Vagina (tissue), 2 donors: ENCODE measurements at regions not wholly inside any gene's neighbourhood (a gene's known extent, or its start where the extent isn't known, plus 50 kb on each side); places are given as distances from the start of the nearest gene placed in this dataset.

Experiments used
- DNase-seq, 2 donors: peaks; one replicate each; pipeline ENCODE4 v3.0.0-alpha.2; 2017; ENCODE audit errors: extremely low spot score in 2 of 2
- H3K27ac ChIP-seq: fragments of 200-600 bp; sonication (generic); one replicate; pipeline ENCODE4 v1.5.1; 2019
- H3K27me3 ChIP-seq: fragments of 200-600 bp; sonication (generic); one replicate; pipeline ENCODE4 v1.5.1; 2019
- H3K36me3 ChIP-seq, 2 donors: fragments of 200-600 bp; sonication (generic); one replicate each; pipeline ENCODE4 v1.5.1; 2017 to 2019
- H3K4me1 ChIP-seq: fragments of 200-600 bp; sonication (generic); one replicate; pipeline ENCODE4 v1.5.1; 2019
- H3K4me3 ChIP-seq, 2 donors: fragments of 200-600 bp; sonication (generic); 1 replicate in 1 of 2; 2 replicates in 1 of 2; pipeline ENCODE4 v1.5.1; 2016 to 2019
- H3K9me3 ChIP-seq: fragments of 200-600 bp; sonication (generic); one replicate; pipeline ENCODE4 v1.5.1; 2019
- POLR2A ChIP-seq, 2 donors: fragments of 450-650 bp; IDR thresholded peaks; one replicate each; pipeline ENCODE4 v1.6.1; 2017; ENCODE audit warnings: antibody characterized with exemption in 2 of 2, mild to moderate bottlenecking in 2 of 2, moderate library complexity in 2 of 2
- POLR2AphosphoS5 ChIP-seq, 2 donors: sonication (generic); formaldehyde crosslinking; IDR thresholded peaks; one replicate each; pipeline ENCODE4 v1.9.0; 2017; ENCODE audit warnings: antibody characterized with exemption in 2 of 2, mild to moderate bottlenecking in 2 of 2, low read depth in 1 of 2; ENCODE audit not compliant: insufficient read depth in 1 of 2
- intact Hi-C: fragments of 100-400 bp; cut with DNase I; formaldehyde crosslinking; loops from one replicate; pipeline ENCODE4 v1.15.1; 2023
- TF ChIP-seq, protein P1 (sequence below), 3 experiments: fragments of 450-650 bp in 2 of 3; fragments of 200-600 bp in 1 of 3; sonication (generic) in 1 of 3; IDR thresholded peaks; one replicate each; pipeline ENCODE4 v1.5.1; 2017 to 2019; ENCODE audit warnings: antibody characterized with exemption in 3 of 3, mild to moderate bottlenecking in 2 of 3, moderate library complexity in 2 of 3

DNA sequence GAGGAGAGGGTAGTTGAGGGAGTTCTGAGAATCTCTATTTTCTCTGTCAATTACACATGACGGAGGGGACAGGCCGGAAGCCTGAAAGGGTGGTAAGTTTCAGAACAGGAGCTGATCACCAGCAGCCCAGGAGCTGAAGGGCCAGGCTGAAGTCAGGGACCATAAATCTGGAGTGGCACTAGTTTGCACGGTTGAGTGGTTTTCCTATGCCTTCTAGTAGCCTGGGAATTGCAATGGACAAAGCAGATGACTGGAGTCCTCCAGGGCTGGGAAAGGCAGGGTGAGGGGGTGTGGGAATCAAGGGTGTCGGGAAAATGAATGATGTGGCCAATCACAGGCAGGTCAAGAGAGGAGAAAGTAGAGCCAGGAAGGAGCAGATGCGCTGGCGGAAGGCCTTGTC lies 72.5 kb downstream of the MAGEF1 start:
- Histone ChIP-seq H3K4me3 (no peak overlapping the region), H3K27ac (no peak overlapping the region), H3K36me3 (no peaks in the 10 kb centered on the region), H3K9me3 (no peaks in the 10 kb centered on the region), H3K27me3 (no peaks in the 10 kb centered on the region), H3K4me1 (peaks cover 13% of the 10 kb centered on the region)
- intact Hi-C loops = no loop called here
- no peak for DNase-seq
- TF ChIP-seq POLR2AphosphoS5 (IDR thresholded peaks at IDR 0.05; ENCODE audit: insufficient read depth in 1 of 2, low read depth in 1 of 2) (no peak), POLR2A (IDR thresholded peaks at IDR 0.05) (no peak)
- TF ChIP-seq, protein P1, sequence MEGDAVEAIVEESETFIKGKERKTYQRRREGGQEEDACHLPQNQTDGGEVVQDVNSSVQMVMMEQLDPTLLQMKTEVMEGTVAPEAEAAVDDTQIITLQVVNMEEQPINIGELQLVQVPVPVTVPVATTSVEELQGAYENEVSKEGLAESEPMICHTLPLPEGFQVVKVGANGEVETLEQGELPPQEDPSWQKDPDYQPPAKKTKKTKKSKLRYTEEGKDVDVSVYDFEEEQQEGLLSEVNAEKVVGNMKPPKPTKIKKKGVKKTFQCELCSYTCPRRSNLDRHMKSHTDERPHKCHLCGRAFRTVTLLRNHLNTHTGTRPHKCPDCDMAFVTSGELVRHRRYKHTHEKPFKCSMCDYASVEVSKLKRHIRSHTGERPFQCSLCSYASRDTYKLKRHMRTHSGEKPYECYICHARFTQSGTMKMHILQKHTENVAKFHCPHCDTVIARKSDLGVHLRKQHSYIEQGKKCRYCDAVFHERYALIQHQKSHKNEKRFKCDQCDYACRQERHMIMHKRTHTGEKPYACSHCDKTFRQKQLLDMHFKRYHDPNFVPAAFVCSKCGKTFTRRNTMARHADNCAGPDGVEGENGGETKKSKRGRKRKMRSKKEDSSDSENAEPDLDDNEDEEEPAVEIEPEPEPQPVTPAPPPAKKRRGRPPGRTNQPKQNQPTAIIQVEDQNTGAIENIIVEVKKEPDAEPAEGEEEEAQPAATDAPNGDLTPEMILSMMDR (IDR thresholded peaks at IDR 0.05) = no peak

DNA sequence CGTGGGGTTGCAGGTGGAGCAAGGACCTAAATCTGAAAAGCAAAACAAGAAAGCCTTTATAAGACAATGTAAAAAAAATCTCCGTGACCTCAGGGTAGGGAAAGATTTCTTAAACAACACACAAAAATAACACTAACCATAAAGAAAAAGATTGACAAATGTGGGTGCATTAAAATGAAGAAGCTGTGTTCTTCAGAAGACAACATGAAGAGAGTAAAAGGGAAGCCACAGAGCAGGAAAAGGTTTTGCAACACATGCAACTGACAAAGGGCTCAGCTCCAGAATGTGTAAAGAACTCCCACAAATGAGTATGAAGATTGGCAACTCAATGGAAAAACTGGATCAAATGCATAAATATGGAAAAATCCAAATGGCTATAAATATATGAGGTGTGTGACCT lies 74.2 kb downstream of the MAGEF1 start:
- no peak overlapping the region for H3K27ac ChIP-seq
- TF ChIP-seq, protein P1 (IDR thresholded peaks at IDR 0.05) = no peak
- no peak for TF ChIP-seq POLR2A (IDR thresholded peaks at IDR 0.05)
- no peak for TF ChIP-seq POLR2AphosphoS5 (IDR thresholded peaks at IDR 0.05; ENCODE audit: insufficient read depth in 1 of 2, low read depth in 1 of 2)
- intact Hi-C loops = no loop called here

DNA sequence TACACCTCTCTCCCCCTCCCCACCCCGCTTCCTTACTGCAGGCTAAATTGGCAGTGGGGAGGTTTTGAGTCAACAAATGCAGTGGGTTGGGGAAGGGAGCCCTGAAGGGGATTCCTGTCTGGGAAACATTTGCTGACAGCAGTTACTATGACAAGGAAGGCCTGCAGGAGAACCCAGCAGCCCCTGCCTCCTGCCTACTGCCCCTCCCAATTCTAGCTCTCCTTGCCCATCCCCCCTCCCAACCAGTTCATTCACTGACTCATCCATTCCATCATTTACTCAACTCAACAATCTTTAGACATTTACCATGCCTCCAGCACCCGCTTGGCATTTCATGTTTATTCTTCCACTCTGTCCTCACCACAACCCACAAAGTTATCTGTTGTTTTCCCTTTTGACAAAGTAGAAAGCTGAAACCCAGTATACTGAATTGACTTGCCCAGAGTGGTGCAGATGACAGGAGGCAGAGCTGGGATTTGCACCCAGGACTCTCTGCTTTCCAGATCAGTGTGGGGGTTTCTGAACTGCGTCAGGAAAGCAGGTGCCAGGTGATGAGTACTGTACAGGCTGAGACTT lies 75.0 kb downstream of the MAGEF1 start:
- no peaks in the 10 kb centered on the region for H3K27me3 ChIP-seq
- H3K9me3 ChIP-seq = no peaks in the 10 kb centered on the region
- no peak for DNase-seq
- H3K4me1 ChIP-seq = peaks cover 13% of the 10 kb centered on the region
- no peaks in the 10 kb centered on the region for H3K36me3 ChIP-seq
- TF ChIP-seq POLR2A (IDR thresholded peaks at IDR 0.05) (no peak), POLR2AphosphoS5 (IDR thresholded peaks at IDR 0.05; ENCODE audit: insufficient read depth in 1 of 2, low read depth in 1 of 2) (no peak)
- TF ChIP-seq, protein P1 (IDR thresholded peaks at IDR 0.05) = no peak
- intact Hi-C loops = no loop called here
- H3K27ac ChIP-seq = no peak overlapping the region
- H3K4me3 ChIP-seq = no peak overlapping the region

More for the DNA sequence above, 74.2 kb downstream of the MAGEF1 start:
- no peaks in the 10 kb centered on the region for H3K36me3 ChIP-seq
- DNase-seq = no peak
- H3K27me3 ChIP-seq = no peaks in the 10 kb centered on the region
- peaks cover 13% of the 10 kb centered on the region for H3K4me1 ChIP-seq
- no peak overlapping the region for H3K4me3 ChIP-seq
- H3K9me3 ChIP-seq = no peaks in the 10 kb centered on the region

DNA sequence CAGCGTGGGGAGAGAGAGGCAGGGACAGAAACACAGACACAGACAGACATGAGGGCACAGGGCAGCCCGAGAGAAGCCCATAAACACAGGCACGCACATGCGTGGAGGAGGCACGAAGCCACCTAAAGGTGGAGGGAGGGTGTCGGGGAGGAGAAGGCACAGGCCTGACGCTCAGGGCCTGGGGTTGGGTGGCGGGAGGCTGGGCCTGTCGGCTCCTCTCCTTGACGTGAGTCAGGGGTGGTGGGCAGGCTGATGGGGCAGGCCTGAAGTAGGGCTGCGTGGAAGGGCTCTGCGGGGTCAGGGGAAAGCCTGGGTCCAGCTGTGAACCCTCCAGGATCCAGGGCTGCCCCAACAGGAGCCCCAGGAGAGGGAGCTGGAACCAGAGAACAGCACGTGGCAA lies 74.2 kb downstream of the EPHB3 start:
- no peaks in the 10 kb centered on the region for H3K36me3 ChIP-seq
- H3K9me3 ChIP-seq = no peaks in the 10 kb centered on the region
- DNase-seq = no peak
- no peak overlapping the region for H3K4me3 ChIP-seq
- TF ChIP-seq, protein P1 (IDR thresholded peaks at IDR 0.05) = no peak
- TF ChIP-seq POLR2A (IDR thresholded peaks at IDR 0.05) (no peak), POLR2AphosphoS5 (IDR thresholded peaks at IDR 0.05; ENCODE audit: insufficient read depth in 1 of 2, low read depth in 1 of 2) (no peak)
- H3K27ac ChIP-seq = no peak overlapping the region
- no peaks in the 10 kb centered on the region for H3K27me3 ChIP-seq
- intact Hi-C loops = no loop called here
- H3K4me1 ChIP-seq = peaks cover 13% of the 10 kb centered on the region

DNA sequence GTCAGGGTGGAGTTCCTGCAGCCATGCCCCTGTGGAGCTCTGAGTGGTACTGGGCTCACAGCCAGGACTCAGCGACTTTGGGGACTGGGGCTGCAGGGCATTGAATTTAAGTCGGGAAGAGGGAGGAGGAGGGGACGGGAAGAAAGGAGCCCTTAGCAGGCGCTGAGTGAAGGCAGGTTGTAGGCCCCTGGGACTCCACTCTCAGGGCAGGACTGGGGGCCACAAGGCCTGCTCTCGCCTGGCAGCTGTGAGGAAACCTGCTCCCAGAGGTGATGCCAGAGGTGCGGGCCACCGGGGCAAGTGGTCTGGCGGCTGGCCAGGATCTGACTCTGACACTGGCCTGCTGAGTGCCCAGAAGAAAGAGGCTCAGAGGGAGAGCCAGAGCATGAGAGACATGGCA lies 73.5 kb downstream of the EPHB3 start:
- no peak for DNase-seq
- peaks cover 13% of the 10 kb centered on the region for H3K4me1 ChIP-seq
- no peaks in the 10 kb centered on the region for H3K36me3 ChIP-seq
- intact Hi-C loops = no loop called here
- TF ChIP-seq POLR2A (IDR thresholded peaks at IDR 0.05) = no peak
- TF ChIP-seq POLR2AphosphoS5 (IDR thresholded peaks at IDR 0.05; ENCODE audit: insufficient read depth in 1 of 2, low read depth in 1 of 2) = no peak
- TF ChIP-seq, protein P1 (IDR thresholded peaks at IDR 0.05) = no peak
- no peak overlapping the region for H3K4me3 ChIP-seq
- no peak overlapping the region for H3K27ac ChIP-seq
- no peaks in the 10 kb centered on the region for H3K9me3 ChIP-seq
- H3K27me3 ChIP-seq = no peaks in the 10 kb centered on the region
